HCT116 (cell line): ENCODE measurements at regions not wholly inside any gene's neighbourhood (a gene's known extent, or its start where the extent isn't known, plus 50 kb on each side); places are given as distances from the start of the nearest gene placed in this dataset.

Source experiments
- ATAC-seq: fragments of 200-7000 bp; cut with Tn5 transposase; 2 replicates; pipeline ENCODE4 v1.9.1; 2020; ENCODE audit warnings: mild to moderate bottlenecking, moderate library complexity
- BruUV-seq: library from RNA; stranded (reverse); fragments of 400-500 nt; replicated peaks from 2 replicates; lab custom pipeline; 2021; lab: Mats Ljungman, UMichigan
- CTCF ChIA-PET: fragments of 300-600 bp; sonication (Branson Sonifier 250); formaldehyde crosslinking; loops from one replicate; lab custom pipeline; 2021; ENCODE audit warnings: antibody characterized with exemption; lab: Charles Lee
- POLR2A ChIA-PET: fragments of 300-600, 350-600 bp; sonication (Branson Sonifier 250); formaldehyde crosslinking; loops from one replicate; lab custom pipeline; 2021; ENCODE audit warnings: antibody characterized with exemption; lab: Charles Lee
- RAD21 ChIA-PET, 2 experiments: fragments of 300-600 bp; sonication (Branson Sonifier 250); formaldehyde crosslinking; loops; one replicate each; lab custom pipeline; 2023; ENCODE audit warnings: low total read pairs in 2 of 2; ENCODE audit not compliant: uncharacterized antibody in 2 of 2, unreplicated experiment in 2 of 2, low non-redundant PET in 1 of 2; lab: Charles Lee
- DNase-seq: peaks from one replicate; pipeline ENCODE4 v3.0.0-alpha.2; 2010; ENCODE audit warnings: low read depth, low spot score
- H2AFZ ChIP-seq: fragments of 200-600 bp; shearing (Covaris generic), sonication (generic); 2 replicates; pipeline ENCODE4 v1.6.1; 2017; ENCODE audit warnings: low read depth, mixed run types, mixed read lengths, antibody characterized with exemption, low read length; ENCODE audit not compliant: poor library complexity, severe bottlenecking
- H3K27ac ChIP-seq: 2 replicates; pipeline ENCODE4 v1.5.1; 2012; ENCODE audit warnings: low read depth, low read length
- H3K27me3 ChIP-seq: fragments of 200-600 bp; sonication (generic); 2 replicates; pipeline ENCODE4 v1.6.1; 2016; ENCODE audit warnings: mixed run types, low read length, mixed read lengths; ENCODE audit not compliant: insufficient read depth
- H3K36me3 ChIP-seq, 2 experiments: fragments of 200-500 bp in 1 of 2; fragments of 200-600 bp in 1 of 2; sonication (Bioruptor generic) in 1 of 2; sonication (generic) in 1 of 2; 2 replicates each; pipeline versions ENCODE4 v1.5.1 to v1.6.1; 2014 to 2016; ENCODE audit warnings: low read length in 2 of 2, inconsistent platforms in 1 of 2, mixed read lengths in 1 of 2, mixed run types in 1 of 2; ENCODE audit not compliant: insufficient read depth in 2 of 2, control insufficient read depth in 1 of 2
- H3K4me1 ChIP-seq, 2 experiments: fragments of 200-600 bp in 1 of 2; sonication (generic) in 1 of 2; 2 replicates each; pipeline versions ENCODE4 v1.5.1 to v1.6.1; 2012 to 2017; ENCODE audit warnings: low read length in 2 of 2, inconsistent platforms in 1 of 2, mild to moderate bottlenecking in 1 of 2, mixed read lengths in 1 of 2, mixed run types in 1 of 2, moderate library complexity in 1 of 2; ENCODE audit not compliant: insufficient read depth in 2 of 2, control insufficient read depth in 1 of 2
- H3K4me2 ChIP-seq: fragments of 200-600 bp; sonication (generic); 2 replicates; pipeline ENCODE4 v1.6.1; 2017; ENCODE audit warnings: mixed run types, low read length, mixed read lengths
- H3K4me3 ChIP-seq, 2 experiments: fragments of 200-600 bp in 1 of 2; sonication (generic) in 1 of 2; replicated peaks in 1 of 2; 2 replicates each; pipeline ENCODE4 v1.5.1; 2011 to 2016; ENCODE audit warnings: low read length in 2 of 2, control low read depth in 1 of 2, low read depth in 1 of 2, mild to moderate bottlenecking in 1 of 2, mixed read lengths in 1 of 2, mixed run types in 1 of 2
- H3K79me2 ChIP-seq: fragments of 200-600 bp; sonication (generic); 2 replicates; pipeline ENCODE4 v1.6.1; 2017; ENCODE audit warnings: mild to moderate bottlenecking, mixed run types, low read length, moderate library complexity, mixed read lengths; ENCODE audit not compliant: insufficient read depth
- H3K9ac ChIP-seq: fragments of 200-600 bp; sonication (generic); 2 replicates; pipeline ENCODE4 v1.6.1; 2016; ENCODE audit warnings: low read length, mixed read lengths
- H3K9me2 ChIP-seq: fragments of 200-600 bp; sonication (generic), shearing (Covaris generic); 2 replicates; pipeline ENCODE4 v1.6.1; 2017; ENCODE audit warnings: mixed run types, mild to moderate bottlenecking, moderate library complexity; ENCODE audit not compliant: insufficient read depth
- H3K9me3 ChIP-seq, 2 experiments: fragments of 200-500 bp in 1 of 2; fragments of 200-600 bp in 1 of 2; sonication (Bioruptor generic) in 1 of 2; sonication (generic) in 1 of 2; 2 replicates each; pipeline ENCODE4 v1.6.1; 2014 to 2017; ENCODE audit warnings: low read length in 2 of 2, mixed read lengths in 2 of 2, inconsistent platforms in 1 of 2, low read depth in 1 of 2, mild to moderate bottlenecking in 1 of 2, mixed run types in 1 of 2, moderate library complexity in 1 of 2; ENCODE audit not compliant: control insufficient read depth in 1 of 2, insufficient read depth in 1 of 2
- H4K20me1 ChIP-seq: fragments of 200-600 bp; sonication (generic), shearing (Covaris generic); 2 replicates; pipeline ENCODE4 v1.6.1; 2017; ENCODE audit warnings: mixed run types, mild to moderate bottlenecking, moderate library complexity; ENCODE audit not compliant: insufficient read depth
- ATF3 ChIP-seq: IDR thresholded peaks from 2 replicates; pipeline ENCODE4 v1.6.1; 2012
- CBX3 ChIP-seq: IDR thresholded peaks from 2 replicates; pipeline ENCODE4 v1.6.1; 2012; ENCODE audit warnings: low read depth
- CEBPB ChIP-seq: IDR thresholded peaks from 2 replicates; pipeline ENCODE4 v1.6.1; 2012; ENCODE audit warnings: low read depth
- CTCF ChIP-seq, 3 experiments: fragments of 200-600 bp in 1 of 3; sonication (generic) in 1 of 3; IDR thresholded peaks in 2 of 3; conservative IDR thresholded peaks in 1 of 3; 2 replicates each; pipeline ENCODE4 v1.5.1; 2012 to 2017; ENCODE audit warnings: low read depth in 2 of 3, low read length in 2 of 3, antibody characterized with exemption in 1 of 3, borderline replicate concordance in 1 of 3, control low read depth in 1 of 3, mild to moderate bottlenecking in 1 of 3, mixed read lengths in 1 of 3, mixed run types in 1 of 3, moderate library complexity in 1 of 3; ENCODE audit not compliant: insufficient read depth in 1 of 3
- EGR1 ChIP-seq: IDR thresholded peaks from 2 replicates; pipeline ENCODE4 v1.6.1; 2012; ENCODE audit warnings: low read depth
- ELF1 ChIP-seq: IDR thresholded peaks from 2 replicates; pipeline ENCODE4 v1.6.1; 2012; ENCODE audit warnings: low read depth, borderline replicate concordance
- EZH2 ChIP-seq: fragments of 200-600 bp; sonication (generic); IDR thresholded peaks from 2 replicates; pipeline ENCODE4 v1.6.1; 2017; ENCODE audit warnings: antibody characterized with exemption, mixed run types
- EZH2phosphoT487 ChIP-seq: fragments of 200-600 bp; IDR thresholded peaks from 2 replicates; pipeline ENCODE4 v1.6.1; 2018; ENCODE audit warnings: antibody characterized with exemption, borderline replicate concordance
- JUND ChIP-seq: IDR thresholded peaks from 2 replicates; pipeline ENCODE4 v1.6.1; 2012
- MAX ChIP-seq: IDR thresholded peaks from 2 replicates; pipeline ENCODE4 v1.6.1; 2012
- POLR2A ChIP-seq: IDR thresholded peaks from 2 replicates; pipeline ENCODE4 v1.7.0; 2011; ENCODE audit warnings: borderline replicate concordance; ENCODE audit not compliant: insufficient read depth, insufficient read length; ENCODE audit errors: extremely low read depth
- POLR2AphosphoS5 ChIP-seq: IDR thresholded peaks from 2 replicates; pipeline ENCODE4 v1.6.1; 2011; ENCODE audit warnings: mild to moderate bottlenecking, low read depth, low read length, moderate library complexity
- RAD21 ChIP-seq: IDR thresholded peaks from 2 replicates; pipeline ENCODE4 v1.6.1; 2012; ENCODE audit warnings: low read depth, mild to moderate bottlenecking
- REST ChIP-seq: IDR thresholded peaks from 2 replicates; pipeline ENCODE4 v1.6.1; 2012; ENCODE audit warnings: low read depth
- SIN3A ChIP-seq: IDR thresholded peaks from 2 replicates; pipeline ENCODE4 v1.6.1; 2012; ENCODE audit warnings: low read depth
- SRF ChIP-seq: IDR thresholded peaks from 2 replicates; pipeline ENCODE4 v1.6.1; 2012; ENCODE audit warnings: low read depth
- TCF7L2 ChIP-seq: IDR thresholded peaks from 2 replicates; pipeline ENCODE4 v1.7.0; 2011; ENCODE audit warnings: borderline replicate concordance, inconsistent platforms; ENCODE audit not compliant: insufficient read depth, insufficient read length; ENCODE audit errors: extremely low read depth
- YY1 ChIP-seq: IDR thresholded peaks from 2 replicates; pipeline ENCODE4 v1.6.1; 2011; ENCODE audit warnings: low read length, low read depth, moderate library complexity, mild to moderate bottlenecking; ENCODE audit not compliant: insufficient replicate concordance; ENCODE audit errors: extremely low read depth
- ZNF274 ChIP-seq: fragments of 200-500 bp; sonication (Bioruptor generic); IDR thresholded peaks from 2 replicates; pipeline ENCODE4 v1.6.1; 2014; ENCODE audit warnings: mild to moderate bottlenecking, low read depth, low read length, inconsistent platforms
- intact Hi-C: fragments of 100-400 bp; cut with micrococcal nuclease; formaldehyde crosslinking; loops from 2 replicates; pipeline ENCODE4 v1.10.0; 2022
- TF ChIP-seq, protein P1 (sequence below): IDR thresholded peaks from 2 replicates; pipeline ENCODE4 v1.6.1; 2011; ENCODE audit warnings: mild to moderate bottlenecking, low read length, moderate library complexity; ENCODE audit not compliant: insufficient replicate concordance; ENCODE audit errors: extremely low read depth

- no peaks in the 10 kb centered on the region for H4K20me1 ChIP-seq
- no peak overlapping the region for H2AFZ ChIP-seq
- intact Hi-C loops = no loop called here
- H3K4me2 ChIP-seq = no peak overlapping the region
- no peak for ATAC-seq
- RAD21 ChIA-PET = no interaction called here
- H3K36me3 ChIP-seq = no peaks in the 10 kb centered on the region
- no peak overlapping the region for H3K9ac ChIP-seq
- no peak overlapping the region for H3K4me3 ChIP-seq
- H3K27ac ChIP-seq = no peak overlapping the region
- CTCF ChIA-PET = no interaction called here
- no TSS peak for BruUV-seq
- no peaks in the 10 kb centered on the region for H3K9me3 ChIP-seq
- H3K27me3 ChIP-seq = no peaks in the 10 kb centered on the region
- no peak for DNase-seq
- no peaks in the 10 kb centered on the region for H3K9me2 ChIP-seq
- POLR2A ChIA-PET = no interaction called here
- TF ChIP-seq EGR1 = no peak
- no peak for TF ChIP-seq CEBPB
- TF ChIP-seq JUND = no peak
- no peak for TF ChIP-seq CBX3
- no peak for TF ChIP-seq MAX
- no peak for TF ChIP-seq TCF7L2
- TF ChIP-seq EZH2 = no peak
- no peak for TF ChIP-seq ELF1
- no peak for TF ChIP-seq EZH2phosphoT487
- TF ChIP-seq, protein P1, sequence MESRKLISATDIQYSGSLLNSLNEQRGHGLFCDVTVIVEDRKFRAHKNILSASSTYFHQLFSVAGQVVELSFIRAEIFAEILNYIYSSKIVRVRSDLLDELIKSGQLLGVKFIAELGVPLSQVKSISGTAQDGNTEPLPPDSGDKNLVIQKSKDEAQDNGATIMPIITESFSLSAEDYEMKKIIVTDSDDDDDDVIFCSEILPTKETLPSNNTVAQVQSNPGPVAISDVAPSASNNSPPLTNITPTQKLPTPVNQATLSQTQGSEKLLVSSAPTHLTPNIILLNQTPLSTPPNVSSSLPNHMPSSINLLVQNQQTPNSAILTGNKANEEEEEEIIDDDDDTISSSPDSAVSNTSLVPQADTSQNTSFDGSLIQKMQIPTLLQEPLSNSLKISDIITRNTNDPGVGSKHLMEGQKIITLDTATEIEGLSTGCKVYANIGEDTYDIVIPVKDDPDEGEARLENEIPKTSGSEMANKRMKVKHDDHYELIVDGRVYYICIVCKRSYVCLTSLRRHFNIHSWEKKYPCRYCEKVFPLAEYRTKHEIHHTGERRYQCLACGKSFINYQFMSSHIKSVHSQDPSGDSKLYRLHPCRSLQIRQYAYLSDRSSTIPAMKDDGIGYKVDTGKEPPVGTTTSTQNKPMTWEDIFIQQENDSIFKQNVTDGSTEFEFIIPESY = no peak
- TF ChIP-seq REST = no peak
- no peak for TF ChIP-seq ZNF274
- TF ChIP-seq POLR2A = no peak
- no peak for TF ChIP-seq ATF3
- no peak for TF ChIP-seq CTCF (IDR thresholded peaks at IDR 0.05 in 2 of 3, conservative IDR thresholded peaks at IDR 0.05 in 1 of 3; ENCODE audit: borderline replicate concordance in 1 of 3, insufficient read depth in 1 of 3, low read depth in 2 of 3, low read length in 2 of 3)
- TF ChIP-seq SRF = no peak
- TF ChIP-seq POLR2AphosphoS5 = no peak
- no peak for TF ChIP-seq YY1
- TF ChIP-seq RAD21 = no peak
- no peak for TF ChIP-seq SIN3A
- TF ChIP-seq, all 23 proteins: peak for 0
- no peaks in the 10 kb centered on the region for H3K79me2 ChIP-seq
- H3K4me1 ChIP-seq = no peaks in the 10 kb centered on the region
These were observed 60.3 kb upstream of the SLCO2A1 start for GRCh38 chr3:134090031-134090430.
